ENCODE measurements at regions not wholly inside any gene's neighbourhood (a gene's known extent, or its start where the extent isn't known, plus 50 kb on each side); places are given as distances from the start of the nearest gene placed in this dataset.
"Not testable (repeated sequence)": the region's sequence is repeated elsewhere in the genome, so short reads cannot be mapped to it uniquely, and the experiment has no call there.

DNA sequence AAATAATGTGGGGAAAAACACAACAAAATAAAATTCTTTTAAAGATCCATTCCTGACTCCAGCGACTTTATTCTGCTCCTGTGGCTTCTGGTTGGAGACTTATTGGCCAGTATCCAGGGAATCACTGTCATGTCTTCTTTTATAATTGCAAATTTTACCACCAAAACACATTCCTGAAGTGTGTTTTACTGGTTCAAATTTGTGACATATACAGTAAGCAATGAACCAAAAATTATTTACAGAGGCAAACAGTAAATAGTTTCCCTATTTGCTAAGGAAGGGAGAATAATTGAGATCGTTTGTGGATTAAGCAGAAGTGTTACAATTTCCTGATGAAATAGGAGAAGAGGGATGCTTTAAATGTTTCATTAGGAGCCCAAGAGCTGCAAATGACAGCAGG is 118.7 kb downstream of the ZNF281 start:
- no peak for DNase-seq
- Histone ChIP-seq H3K9me3 (ENCODE audit: severe bottlenecking) (no peaks in the 10 kb centered on the region), H3K27me3 (ENCODE audit: insufficient read depth, low read depth, severe bottlenecking) (no peaks in the 10 kb centered on the region), H3K4me3 (ENCODE audit: low read depth, low read length) (no peak overlapping the region), H3K27ac (no peak overlapping the region), H3K36me3 (no peaks in the 10 kb centered on the region)
- no peak for TF ChIP-seq CTCF (IDR thresholded peaks at IDR 0.05; ENCODE audit: low read depth, low read length)

- Histone ChIP-seq H3K27me3 (ENCODE audit: insufficient read depth, low read depth, severe bottlenecking) (no peaks in the 10 kb centered on the region), H3K27ac (no peak overlapping the region), H3K36me3 (no peaks in the 10 kb centered on the region), H3K4me3 (ENCODE audit: low read depth, low read length) (no peak overlapping the region), H3K9me3 (ENCODE audit: severe bottlenecking) (no peaks in the 10 kb centered on the region)
- peak; percentile 58 for TF ChIP-seq CTCF (IDR thresholded peaks at IDR 0.05; ENCODE audit: low read depth, low read length)
- peak; percentile 70 for DNase-seq
Measured at GRCh38 chr1:200290010-200290685, 119.7 kb downstream of the ZNF281 start.

GRCh38 chr1:200288226-200288625 is 121.6 kb downstream of the ZNF281 start:
- Histone ChIP-seq H3K27me3 (ENCODE audit: insufficient read depth, low read depth, severe bottlenecking) (no peaks in the 10 kb centered on the region), H3K27ac (no peak overlapping the region), H3K9me3 (ENCODE audit: severe bottlenecking) (no peaks in the 10 kb centered on the region), H3K36me3 (no peaks in the 10 kb centered on the region), H3K4me3 (ENCODE audit: low read depth, low read length) (no peak overlapping the region)
- no peak for TF ChIP-seq CTCF (IDR thresholded peaks at IDR 0.05; ENCODE audit: low read depth, low read length)
- no peak for DNase-seq

DNA sequence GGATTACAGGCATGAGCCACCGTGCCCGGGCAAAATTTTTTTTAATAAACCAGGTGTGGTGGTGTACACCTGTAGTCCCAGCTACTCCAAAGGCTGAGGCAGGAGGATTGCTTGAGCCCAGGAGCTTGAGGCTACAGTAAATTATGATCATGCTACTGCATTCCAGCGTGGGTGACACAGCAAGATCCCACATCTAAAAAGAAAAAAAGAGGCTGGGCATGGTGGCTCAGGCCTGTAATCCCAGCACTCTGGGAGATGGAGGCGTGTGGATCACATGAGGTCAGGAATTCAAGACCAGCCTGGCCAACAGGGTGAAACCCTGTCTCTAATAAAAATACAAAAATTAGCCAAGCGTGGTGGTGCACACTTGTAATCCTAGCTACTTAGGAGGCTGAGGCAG is 125.6 kb downstream of the ZNF281 start:
- H3K9me3 ChIP-seq (ENCODE audit: severe bottlenecking); H3K27ac ChIP-seq; DNase-seq; H3K27me3 ChIP-seq (ENCODE audit: insufficient read depth, low read depth, severe bottlenecking); H3K36me3 ChIP-seq; H3K4me3 ChIP-seq (ENCODE audit: low read depth, low read length): not testable (repeated sequence)

DNA sequence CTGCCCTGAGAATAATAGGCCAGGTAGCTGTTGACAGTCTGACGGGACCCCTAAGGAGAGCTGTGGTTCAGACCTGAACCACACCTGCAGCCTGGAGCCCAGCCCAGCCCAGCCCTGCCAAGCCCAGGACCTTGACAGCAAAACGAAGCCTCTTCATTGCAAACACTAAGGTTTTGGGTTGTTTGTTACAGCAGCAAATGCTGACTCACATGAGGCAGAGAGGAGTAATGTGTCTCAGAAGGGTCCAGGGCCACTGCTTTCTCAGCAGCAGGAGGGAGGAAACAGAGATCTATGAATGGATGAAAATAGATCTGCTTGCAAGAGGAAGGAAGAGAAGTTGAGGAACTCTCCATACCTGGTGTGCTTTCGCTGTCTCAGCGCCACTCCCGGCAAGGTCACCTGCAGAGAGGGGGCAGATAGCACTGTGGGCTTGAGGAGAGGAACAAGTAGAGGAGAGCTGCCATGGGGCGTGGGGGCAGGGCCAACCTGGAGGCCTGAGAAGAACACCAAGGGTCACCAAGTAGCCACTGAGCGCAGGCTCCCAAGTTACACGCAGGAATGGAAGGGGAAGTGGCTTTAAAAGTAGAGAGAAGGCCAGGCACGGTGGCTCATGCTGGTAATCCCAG is 127.2 kb downstream of the ZNF281 start:
- no peak for DNase-seq
- Histone ChIP-seq H3K36me3 (no peaks in the 10 kb centered on the region), H3K27me3 (ENCODE audit: insufficient read depth, low read depth, severe bottlenecking) (no peaks in the 10 kb centered on the region), H3K9me3 (ENCODE audit: severe bottlenecking) (peaks cover 3% of the 10 kb centered on the region), H3K27ac (no peak overlapping the region), H3K4me3 (ENCODE audit: low read depth, low read length) (no peak overlapping the region)
- TF ChIP-seq CTCF (IDR thresholded peaks at IDR 0.05; ENCODE audit: low read depth, low read length) = no peak

DNA sequence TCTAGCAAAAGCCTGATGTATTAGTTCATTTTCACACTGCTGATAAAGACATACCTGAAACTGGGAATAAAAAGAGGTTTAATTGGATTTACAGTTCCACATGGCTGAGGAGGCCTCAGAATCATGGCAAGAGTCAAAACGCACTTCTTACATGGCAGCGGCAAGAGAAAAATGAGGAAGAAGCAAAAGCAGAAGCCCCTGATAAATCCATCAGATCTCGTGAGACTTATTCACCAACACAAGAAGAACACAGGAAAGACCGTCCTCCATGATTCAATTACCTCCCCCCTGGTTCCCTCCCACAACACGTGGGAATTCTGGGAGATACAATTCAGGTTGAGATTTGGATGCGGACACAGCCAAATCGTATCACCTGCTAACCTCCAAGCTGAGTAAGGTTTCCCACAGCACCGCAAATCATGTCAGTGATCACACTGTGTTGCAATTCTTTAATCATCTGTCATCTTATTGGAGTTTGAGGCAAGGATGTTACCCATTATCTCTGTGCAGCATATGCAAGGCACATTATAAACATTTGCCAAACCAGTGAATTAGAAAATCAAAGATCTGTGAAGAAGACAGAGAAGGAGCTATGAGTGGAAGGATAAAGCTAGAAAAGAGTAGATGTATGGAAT is 128.5 kb downstream of the ZNF281 start:
- no peak for DNase-seq
- H3K36me3 ChIP-seq = no peaks in the 10 kb centered on the region
- H3K27me3 ChIP-seq (ENCODE audit: insufficient read depth, low read depth, severe bottlenecking) = no peaks in the 10 kb centered on the region
- peaks cover 3% of the 10 kb centered on the region for H3K9me3 ChIP-seq (ENCODE audit: severe bottlenecking)
- no peak overlapping the region for H3K4me3 ChIP-seq (ENCODE audit: low read depth, low read length)
- no peak for TF ChIP-seq CTCF (IDR thresholded peaks at IDR 0.05; ENCODE audit: low read depth, low read length)
- no peak overlapping the region for H3K27ac ChIP-seq
